HepG2 (cell line): ENCODE measurements at regions not wholly inside any gene's neighbourhood (a gene's known extent, or its start where the extent isn't known, plus 50 kb on each side); places are given as distances from the start of the nearest gene placed in this dataset.
"Not testable (repeated sequence)": the region's sequence is repeated elsewhere in the genome, so short reads cannot be mapped to it uniquely, and the experiment has no call there.

Experiments used
- CEBPZ ChIP-seq: IDR thresholded peaks from 2 replicates; pipeline ENCODE4 v1.6.1; 2012; ENCODE audit warnings: low read length, improper control_type of control experiment
- CTCF ChIP-seq: sonication (generic); formaldehyde crosslinking; IDR thresholded peaks from 2 replicates; pipeline ENCODE4 v1.5.0; 2020; ENCODE audit warnings: mild to moderate bottlenecking, missing genetic modification reagents, moderate library complexity
- JDP2 ChIP-seq: sonication (generic); formaldehyde crosslinking; IDR thresholded peaks from 2 replicates; pipeline ENCODE4 v1.8.1; 2022; ENCODE audit warnings: missing genetic modification reagents, borderline replicate concordance
- NFKBIZ ChIP-seq: IDR thresholded peaks from 2 replicates; pipeline ENCODE4 v1.6.1; 2018; ENCODE audit warnings: missing genetic modification reagents, missing compliant biosample characterization
- POLR2AphosphoS5 ChIP-seq: IDR thresholded peaks from 2 replicates; pipeline ENCODE4 v1.6.1; 2012; ENCODE audit warnings: low read depth, low read length
- U2AF1 ChIP-seq: fragments of 200-400 bp; formaldehyde crosslinking; optimal IDR thresholded peaks from 2 replicates; pipeline ENCODE3; 2017; ENCODE audit warnings: mild to moderate bottlenecking, low read depth, low read length
- ZFX ChIP-seq: sonication (generic); formaldehyde crosslinking; IDR thresholded peaks from 2 replicates; pipeline ENCODE4 v1.4.0; 2020; ENCODE audit warnings: mild to moderate bottlenecking, low read depth, missing genetic modification reagents, moderate library complexity
- ZNF12 ChIP-seq: sonication (generic); formaldehyde crosslinking; IDR thresholded peaks from 2 replicates; pipeline ENCODE4 v1.5.0; 2020; ENCODE audit warnings: missing genetic modification reagents
- ZNF296 ChIP-seq: sonication (generic); formaldehyde crosslinking; conservative IDR thresholded peaks from 2 replicates; pipeline ENCODE4 v1.5.0; 2020; ENCODE audit warnings: mild to moderate bottlenecking, missing genetic modification reagents
- ZNF572 ChIP-seq: sonication (generic); formaldehyde crosslinking; IDR thresholded peaks from 2 replicates; pipeline ENCODE4 v1.5.1; 2020; ENCODE audit warnings: mild to moderate bottlenecking, missing genetic modification reagents
- TF ChIP-seq, protein P1 (sequence below): sonication (generic); formaldehyde crosslinking; IDR thresholded peaks from 2 replicates; pipeline ENCODE4 v1.9.0; 2022; ENCODE audit warnings: low read depth, missing genetic modification reagents

DNA sequence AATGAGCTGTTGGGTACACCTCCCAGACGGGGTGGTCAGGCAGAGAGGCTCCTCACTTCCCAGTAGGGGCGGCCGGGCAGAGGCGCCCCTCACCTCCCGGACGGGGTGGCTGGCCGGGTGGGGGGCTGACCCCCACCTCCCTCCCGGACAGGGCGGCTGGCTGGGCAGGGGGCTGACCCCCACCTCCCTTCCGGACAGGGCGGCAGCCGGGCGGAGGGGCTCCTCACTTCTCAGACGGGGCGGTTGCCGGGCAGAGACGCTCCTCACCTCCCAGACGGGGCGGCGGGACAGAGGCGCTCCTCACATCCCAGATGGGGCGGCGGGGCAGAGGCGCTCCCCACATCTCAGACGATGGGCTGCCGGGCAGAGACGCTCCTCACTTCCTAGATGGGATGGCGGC lies 105.6 kb upstream of the ALDH1A3 start:
- TF ChIP-seq JDP2; ZNF296 (CRISPR knock-in tag); U2AF1; NFKBIZ (CRISPR knock-in tag); CEBPZ; ZFX (CRISPR knock-in tag); CTCF (CRISPR knock-in tag); POLR2AphosphoS5; ZNF572 (CRISPR knock-in tag); ZNF12: not testable (repeated sequence)
- TF ChIP-seq, protein P1, sequence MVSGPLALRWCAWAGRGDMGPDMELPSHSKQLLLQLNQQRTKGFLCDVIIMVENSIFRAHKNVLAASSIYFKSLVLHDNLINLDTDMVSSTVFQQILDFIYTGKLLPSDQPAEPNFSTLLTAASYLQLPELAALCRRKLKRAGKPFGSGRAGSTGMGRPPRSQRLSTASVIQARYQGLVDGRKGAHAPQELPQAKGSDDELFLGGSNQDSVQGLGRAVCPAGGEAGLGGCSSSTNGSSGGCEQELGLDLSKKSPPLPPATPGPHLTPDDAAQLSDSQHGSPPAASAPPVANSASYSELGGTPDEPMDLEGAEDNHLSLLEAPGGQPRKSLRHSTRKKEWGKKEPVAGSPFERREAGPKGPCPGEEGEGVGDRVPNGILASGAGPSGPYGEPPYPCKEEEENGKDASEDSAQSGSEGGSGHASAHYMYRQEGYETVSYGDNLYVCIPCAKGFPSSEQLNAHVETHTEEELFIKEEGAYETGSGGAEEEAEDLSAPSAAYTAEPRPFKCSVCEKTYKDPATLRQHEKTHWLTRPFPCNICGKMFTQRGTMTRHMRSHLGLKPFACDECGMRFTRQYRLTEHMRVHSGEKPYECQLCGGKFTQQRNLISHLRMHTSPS (CRISPR knock-in tag): not testable (repeated sequence)
